GM12878 (cell line): ENCODE measurements at regions not wholly inside any gene's neighbourhood (a gene's known extent, or its start where the extent isn't known, plus 50 kb on each side); places are given as distances from the start of the nearest gene placed in this dataset.

Source experiments
- ATAC-seq: fragments of 200-7000 bp; cut with Tn5 transposase; 3 replicates; pipeline ENCODE4 v1.9.1; 2020; ENCODE audit warnings: mild to moderate bottlenecking, moderate library complexity
- BruUV-seq: library from RNA; stranded (reverse); fragments of 400-500 nt; replicated peaks from 2 replicates; lab custom pipeline; 2021; lab: Mats Ljungman, UMichigan
- CTCF ChIA-PET: fragments of 300-600 bp; sonication (Branson Sonifier 250); formaldehyde crosslinking; extraction: SDS; loops from one replicate; lab custom pipeline; 2021; ENCODE audit warnings: inconsistent platforms; lab: Yijun Ruan, JAX
- POLR2A ChIA-PET: fragments of 350-600 bp; formaldehyde crosslinking; extraction: SDS; loops from one replicate; lab custom pipeline; 2021; ENCODE audit warnings: inconsistent platforms; lab: Charles Lee
- RAD21 ChIA-PET: fragments of 300-600 bp; sonication (Branson Sonifier 250); formaldehyde crosslinking; loops from one replicate; lab custom pipeline; 2023; ENCODE audit warnings: antibody characterized with exemption; ENCODE audit not compliant: unreplicated experiment; lab: Charles Lee
- SMC1A ChIA-PET: fragments of 300-600 bp; sonication (Branson Sonifier 250); formaldehyde crosslinking; loops from one replicate; lab custom pipeline; 2023; ENCODE audit not compliant: unreplicated experiment, uncharacterized antibody; lab: Charles Lee
- DNase-seq: peaks from one replicate; pipeline ENCODE4 v3.0.0-alpha.2; 2011; ENCODE audit warnings: low read depth, low spot score
- FAIRE-seq: peaks from 3 replicates; lab custom pipeline; 2011; peaks lifted over from hg19 to GRCh38; lab: Jason Lieb, UNC
- H2AFZ ChIP-seq: 2 replicates; pipeline ENCODE4 v1.6.0; 2011; ENCODE audit warnings: low read depth, low read length, control low read depth; ENCODE audit not compliant: control insufficient read depth
- H3K27ac ChIP-seq: 2 replicates; pipeline ENCODE4 v1.5.1; 2011; ENCODE audit warnings: control low read depth; ENCODE audit not compliant: control insufficient read depth, insufficient read depth
- H3K27me3 ChIP-seq, 2 experiments: replicated peaks in 1 of 2; 2 replicates each; pipeline versions ENCODE4 v1.6.0 to v1.6.1; 2011; ENCODE audit warnings: low read length in 1 of 2; ENCODE audit not compliant: control insufficient read depth in 2 of 2, insufficient read depth in 2 of 2
- H3K36me3 ChIP-seq, 2 experiments: 2 replicates each; pipeline ENCODE4 v1.5.1; 2011; ENCODE audit warnings: low read length in 1 of 2; ENCODE audit not compliant: control insufficient read depth in 2 of 2, insufficient read depth in 2 of 2
- H3K4me1 ChIP-seq: 2 replicates; pipeline ENCODE4 v1.6.1; 2011; ENCODE audit warnings: mild to moderate bottlenecking, low read length, moderate library complexity, mixed read lengths; ENCODE audit not compliant: control insufficient read depth, insufficient read depth
- H3K4me2 ChIP-seq: 2 replicates; pipeline ENCODE4 v1.6.0; 2011; ENCODE audit warnings: control low read depth; ENCODE audit not compliant: control insufficient read depth, insufficient read depth
- H3K4me3 ChIP-seq: fragments of 200-600 bp; sonication (generic); 2 replicates; pipeline ENCODE4 v1.5.1; 2016
- H3K79me2 ChIP-seq: 2 replicates; pipeline ENCODE4 v1.6.0; 2011; ENCODE audit warnings: low read length; ENCODE audit not compliant: control insufficient read depth, insufficient read depth
- H3K9ac ChIP-seq: 2 replicates; pipeline ENCODE4 v1.8.0; 2011; ENCODE audit warnings: low read length, control low read depth, mixed read lengths; ENCODE audit not compliant: control insufficient read depth, insufficient read depth
- H3K9me3 ChIP-seq: replicated peaks from 3 replicates; pipeline ENCODE4 v1.5.1; 2011; ENCODE audit warnings: mild to moderate bottlenecking, low read length; ENCODE audit not compliant: control insufficient read depth, insufficient read depth
- H4K20me1 ChIP-seq: 2 replicates; pipeline ENCODE4 v1.6.0; 2011; ENCODE audit not compliant: control insufficient read depth, insufficient read depth
- BHLHE40 ChIP-seq, 2 experiments: fragments of 450-650 bp in 1 of 2; IDR thresholded peaks; 2 replicates each; pipeline ENCODE4 v1.6.1; 2011 to 2017; ENCODE audit warnings: low read depth in 2 of 2, borderline replicate concordance in 1 of 2, improper control_type of control experiment in 1 of 2, low read length in 1 of 2, mild to moderate bottlenecking in 1 of 2
- CHD1 ChIP-seq: IDR thresholded peaks from 2 replicates; pipeline ENCODE4 v1.6.1; 2012; ENCODE audit warnings: low read depth, low read length, improper control_type of control experiment
- GATAD2B ChIP-seq: fragments of 450-650 bp; conservative IDR thresholded peaks from 2 replicates; pipeline ENCODE4 v1.6.1; 2017; ENCODE audit warnings: low read depth, mild to moderate bottlenecking, moderate library complexity
- LARP7 ChIP-seq: fragments of 450-650 bp; IDR thresholded peaks from 2 replicates; pipeline ENCODE4 v1.6.1; 2017; ENCODE audit warnings: mild to moderate bottlenecking
- NFYA ChIP-seq: IDR thresholded peaks from 2 replicates; pipeline ENCODE4 v1.6.1; 2011; ENCODE audit warnings: low read depth, mild to moderate bottlenecking, low read length, improper control_type of control experiment, borderline replicate concordance
- PML ChIP-seq: IDR thresholded peaks from 2 replicates; pipeline ENCODE4 v1.6.1; 2012; ENCODE audit warnings: low read length, inconsistent platforms
- SKIL ChIP-seq: fragments of 450-650 bp; IDR thresholded peaks from 2 replicates; pipeline ENCODE4 v1.6.1; 2017; ENCODE audit warnings: mild to moderate bottlenecking, low read depth, inconsistent platforms; ENCODE audit not compliant: poor library complexity, severe bottlenecking
- SMARCA5 ChIP-seq: fragments of 450-650 bp; IDR thresholded peaks from 2 replicates; pipeline ENCODE4 v1.6.1; 2017; ENCODE audit warnings: mild to moderate bottlenecking
- TCF7 ChIP-seq: IDR thresholded peaks from 2 replicates; pipeline ENCODE4 v1.6.1; 2014; ENCODE audit warnings: antibody characterized with exemption, borderline replicate concordance
- ZBTB4 ChIP-seq: fragments of 450-650 bp; formaldehyde crosslinking; IDR thresholded peaks from 2 replicates; pipeline ENCODE4 v1.4.0; 2022; ENCODE audit warnings: mild to moderate bottlenecking, moderate library complexity
- ZNF217 ChIP-seq: fragments of 450-650 bp; IDR thresholded peaks from 2 replicates; pipeline ENCODE4 v1.6.1; 2017; ENCODE audit warnings: antibody characterized with exemption, mild to moderate bottlenecking
- WGBS: methylation state at CpG from one replicate; pipeline ENCODE4 v1.1.6; 2016; ENCODE audit warnings: low lambda C conversion rate; ENCODE audit not compliant: insufficient replicate concordance, insufficient coverage; ENCODE audit errors: missing lambda C conversion rate; 5-methylcytosine and 5-hydroxymethylcytosine counted together
- in situ Hi-C: fragments of 300-500 bp; cut with MboI; formaldehyde crosslinking; loops from 9 replicates; pipeline ENCODE4 v1.14.3; 2018; ENCODE audit warnings: mixed read lengths
- intact Hi-C: fragments of 100-400 bp; cut with micrococcal nuclease; formaldehyde crosslinking; loops from one replicate; pipeline ENCODE4 v1.14.2; 2022; ENCODE audit not compliant: unreplicated experiment

GRCh38 chr6:40000964-40001515, 66.8 kb upstream of the MOCS1 start (continued):
- no peak for TF ChIP-seq SKIL
- TF ChIP-seq TCF7, result no peak

GRCh38 chr6:39999006-39999867, 65.0 kb upstream of the MOCS1 start:
- Histone ChIP-seq H4K20me1 (no peaks in the 10 kb centered on the region), H3K4me1 (no peaks in the 10 kb centered on the region), H3K27me3 (no peaks in the 10 kb centered on the region), H3K4me3 (no peak overlapping the region), H3K4me2 (no peak overlapping the region), H3K9ac (no peak overlapping the region), H3K36me3 (no peaks in the 10 kb centered on the region), H3K79me2 (no peaks in the 10 kb centered on the region), H3K9me3 (peaks cover 4% of the 10 kb centered on the region; the same call in 2 of the 3 replicates), H3K27ac (no peak overlapping the region), H2AFZ (no peak overlapping the region)
- 23% methylated on average over 11 of the region's 11 CpGs for WGBS
- BruUV-seq, result no TSS peak
- POLR2A ChIA-PET, result no interaction called here
- in situ Hi-C loops, result no loop called here
- ATAC-seq (no peak), DNase-seq (no peak), FAIRE-seq (no peak)
- SMC1A ChIA-PET, result interaction anchor here (1.2 to 1.4 kb wide), 2 partner anchors 9 to 11 kb away, joined by 4 read pairs; no protein-coding TSS in a partner anchor
- no peak for TF ChIP-seq GATAD2B
- peak in 1 of 2 experiments; percentile 12; a peak in 1 of 4 replicates for TF ChIP-seq BHLHE40 (IDR thresholded peaks at IDR 0.05; ENCODE audit: borderline replicate concordance in 1 of 2, low read depth in 2 of 2, low read length in 1 of 2)
- no peak for TF ChIP-seq CHD1
- TF ChIP-seq NFYA, result no peak
- no peak for TF ChIP-seq ZNF217
- TF ChIP-seq ZBTB4 (CRISPR knock-in tag), result no peak
- no peak for TF ChIP-seq LARP7
- TF ChIP-seq PML, result no peak
- TF ChIP-seq SMARCA5, result no peak
- intact Hi-C loops, result no loop called here
- CTCF ChIA-PET, result no interaction called here
- RAD21 ChIA-PET, result no interaction called here
